CD14-positive monocyte (primary cell): ENCODE measurements at regions not wholly inside any gene's neighbourhood (a gene's known extent, or its start where the extent isn't known, plus 50 kb on each side); places are given as distances from the start of the nearest gene placed in this dataset.

ENCODE experiments used
- DNase-seq, 3 donors: peaks; one replicate each; pipeline ENCODE4 v3.0.0-alpha.2; 2011 to 2022
- H2AFZ ChIP-seq: 2 replicates; pipeline ENCODE4 v1.6.0; 2012; ENCODE audit warnings: mild to moderate bottlenecking, low read depth, low read length, inconsistent platforms; ENCODE audit not compliant: insufficient read depth, poor library complexity, severe bottlenecking
- H3K27ac ChIP-seq, 2 donors: 1 replicate in 1 of 2; 2 replicates in 1 of 2; pipeline ENCODE4 v1.5.1; 2012 to 2013; ENCODE audit warnings: low read length in 2 of 2, control low read depth in 1 of 2, inconsistent platforms in 1 of 2, low read depth in 1 of 2, mild to moderate bottlenecking in 1 of 2
- H3K27me3 ChIP-seq, 2 donors: one replicate each; pipeline versions ENCODE4 v1.6.0 to v1.6.1; 2011 to 2013; ENCODE audit warnings: low read length in 2 of 2; ENCODE audit not compliant: control insufficient read depth in 2 of 2, insufficient read depth in 2 of 2
- H3K36me3 ChIP-seq, 2 donors: replicated peaks in 1 of 2; 1 replicate in 1 of 2; 2 replicates in 1 of 2; pipeline versions ENCODE4 v1.5.1 to v1.6.1; 2012 to 2013; ENCODE audit warnings: low read length in 2 of 2, control low read depth in 1 of 2, inconsistent platforms in 1 of 2, mild to moderate bottlenecking in 1 of 2; ENCODE audit not compliant: insufficient read depth in 2 of 2, control insufficient read depth in 1 of 2
- H3K4me1 ChIP-seq, 2 donors: 1 replicate in 1 of 2; 2 replicates in 1 of 2; pipeline versions ENCODE4 v1.5.1 to v1.6.1; 2012 to 2013; ENCODE audit warnings: low read length in 2 of 2, control low read depth in 1 of 2, inconsistent platforms in 1 of 2, mild to moderate bottlenecking in 1 of 2, moderate library complexity in 1 of 2; ENCODE audit not compliant: insufficient read depth in 2 of 2, control insufficient read depth in 1 of 2
- H3K4me2 ChIP-seq: replicated peaks from 2 replicates; pipeline ENCODE3; 2012; ENCODE audit warnings: low read length, moderate library complexity, mild to moderate bottlenecking; ENCODE audit not compliant: poor library complexity, severe bottlenecking; ENCODE audit errors: extremely low read depth
- H3K4me3 ChIP-seq, 3 experiments: fragments of 200-600 bp in 1 of 3; sonication (generic) in 1 of 3; replicated peaks in 1 of 3; 1 replicate in 2 of 3; 2 replicates in 1 of 3; pipeline ENCODE4 v1.5.1; 2011 to 2013; ENCODE audit warnings: low read length in 3 of 3, mild to moderate bottlenecking in 3 of 3, control low read depth in 2 of 3, low read depth in 2 of 3, inconsistent platforms in 1 of 3, moderate library complexity in 1 of 3
- H3K79me2 ChIP-seq: 2 replicates; pipeline ENCODE4 v1.6.0; 2012; ENCODE audit warnings: mild to moderate bottlenecking, control low read depth, inconsistent platforms, low read length, moderate library complexity; ENCODE audit not compliant: insufficient read depth
- H3K9ac ChIP-seq: 2 replicates; pipeline ENCODE4 v1.6.0; 2017; ENCODE audit warnings: low read length, mild to moderate bottlenecking; ENCODE audit not compliant: insufficient read depth, poor library complexity, severe bottlenecking
- H3K9me3 ChIP-seq, 2 donors: replicated peaks in 1 of 2; 1 replicate in 1 of 2; 2 replicates in 1 of 2; pipeline versions ENCODE4 v1.5.1 to v1.6.1; 2012 to 2013; ENCODE audit warnings: low read length in 2 of 2, control low read depth in 1 of 2; ENCODE audit not compliant: control insufficient read depth in 1 of 2, insufficient read depth in 1 of 2
- H4K20me1 ChIP-seq: 2 replicates; pipeline ENCODE4 v1.6.0; 2012; ENCODE audit warnings: mild to moderate bottlenecking, low read length, control low read depth, moderate library complexity; ENCODE audit not compliant: insufficient read depth
- H3K27ac Mint-ChIP-seq, 7 donors: one replicate each; pipeline ENCODE4 v1.8.0; 2020; ENCODE audit warnings: mild to moderate bottlenecking in 7 of 7, mixed read lengths in 7 of 7, moderate library complexity in 6 of 7, inconsistent platforms in 2 of 7
- H3K27me3 Mint-ChIP-seq, 3 donors: one replicate each; pipeline ENCODE4 v1.8.0; 2021 to 2022; ENCODE audit warnings: low read depth in 3 of 3, mild to moderate bottlenecking in 3 of 3, mixed read lengths in 3 of 3, moderate library complexity in 3 of 3, inconsistent platforms in 1 of 3
- H3K36me3 Mint-ChIP-seq, 2 donors: one replicate each; pipeline ENCODE4 v1.8.0; 2020; ENCODE audit warnings: mixed read lengths in 2 of 2, inconsistent platforms in 1 of 2, mild to moderate bottlenecking in 1 of 2
- H3K4me1 Mint-ChIP-seq: one replicate; pipeline ENCODE4 v1.8.0; 2020; ENCODE audit warnings: mild to moderate bottlenecking, mixed read lengths
- H3K4me3 Mint-ChIP-seq, 2 donors: one replicate each; pipeline ENCODE4 v1.8.0; 2020; ENCODE audit warnings: mild to moderate bottlenecking in 2 of 2, mixed read lengths in 2 of 2, moderate library complexity in 1 of 2
- H3K9me3 Mint-ChIP-seq, 7 donors: one replicate each; pipeline ENCODE4 v1.8.0; 2020 to 2022; ENCODE audit warnings: mixed read lengths in 7 of 7, mild to moderate bottlenecking in 6 of 7, moderate library complexity in 6 of 7, inconsistent platforms in 2 of 7
- CTCF ChIP-seq: fragments of 200-600 bp; IDR thresholded peaks from one replicate; pipeline ENCODE4 v1.8.0; 2022; ENCODE audit warnings: antibody characterized with exemption, mild to moderate bottlenecking
- WGBS: methylation state at CpG from one replicate; pipeline ENCODE4 v1.1.5; 2013; ENCODE audit warnings: missing lambda C conversion rate; ENCODE audit not compliant: insufficient coverage; 5-methylcytosine and 5-hydroxymethylcytosine counted together
- intact Hi-C, 2 donors: fragments of 100-400 bp; cut with micrococcal nuclease; formaldehyde crosslinking; loops; one replicate each; pipeline versions ENCODE4 v1.15.0 to v1.15.1; 2023

GRCh38 chr2:84286878-84287277 lies 172.2 kb downstream of the SUCLG1 start:
- Histone ChIP-seq H3K27me3 (no peaks in the 10 kb centered on the region), H3K9me3 (peaks cover 0 to 8% of the 10 kb centered on the region in 2 donors), H4K20me1 (no peaks in the 10 kb centered on the region), H3K9ac (no peak overlapping the region), H2AFZ (no peak overlapping the region), H3K4me3 (no peak overlapping the region), H3K27ac (no peak overlapping the region), H3K4me2 (no peak overlapping the region), H3K4me1 (no peaks in the 10 kb centered on the region), H3K79me2 (no peaks in the 10 kb centered on the region), H3K36me3 (no peaks in the 10 kb centered on the region)
- intact Hi-C loops: no loop called here
- H3K27ac Mint-ChIP-seq: no peak overlapping the region
- WGBS: 76% methylated on average over 2 of the region's 4 CpGs
- H3K9me3 Mint-ChIP-seq: peaks cover 0 to 9% (median 4%) of the 10 kb centered on the region in 7 donors
- no peak for TF ChIP-seq CTCF
- H3K4me3 Mint-ChIP-seq: no peak overlapping the region
- no peaks in the 10 kb centered on the region for H3K36me3 Mint-ChIP-seq
- H3K4me1 Mint-ChIP-seq: no peaks in the 10 kb centered on the region
- H3K27me3 Mint-ChIP-seq: peaks cover 0 to 3% (median 1%) of the 10 kb centered on the region in 3 donors
- DNase-seq: no peak

- H3K79me2 ChIP-seq: no peaks in the 10 kb centered on the region
- Mint-ChIP-seq H3K27me3 (peaks cover 0 to 3% (median 1%) of the 10 kb centered on the region in 3 donors), H3K4me3 (no peak overlapping the region), H3K36me3 (no peaks in the 10 kb centered on the region), H3K9me3 (peaks cover 0 to 6% (median 3%) of the 10 kb centered on the region in 7 donors), H3K4me1 (no peaks in the 10 kb centered on the region), H3K27ac (no peak overlapping the region)
- H3K27me3 ChIP-seq: no peaks in the 10 kb centered on the region
- H3K36me3 ChIP-seq: no peaks in the 10 kb centered on the region
- TF ChIP-seq CTCF: no peak
- intact Hi-C loops: no loop called here
- H3K4me2 ChIP-seq: no peak overlapping the region
- DNase-seq: no peak
- H3K9me3 ChIP-seq: no peaks in the 10 kb centered on the region
- no peak overlapping the region for H3K9ac ChIP-seq
- no peaks in the 10 kb centered on the region for H4K20me1 ChIP-seq
- H3K4me1 ChIP-seq: no peaks in the 10 kb centered on the region
- H3K4me3 ChIP-seq: no peak overlapping the region
- no CpG with 5 or more reads among the region's 1 CpG for WGBS
- no peak overlapping the region for H3K27ac ChIP-seq
- H2AFZ ChIP-seq: no peak overlapping the region
Measured at GRCh38 chr2:84285056-84285747, 173.9 kb downstream of the SUCLG1 start.
